Right atrium auricular region (tissue), 2 donors: ENCODE measurements at regions not wholly inside any gene's neighbourhood (a gene's known extent, or its start where the extent isn't known, plus 50 kb on each side); places are given as distances from the start of the nearest gene placed in this dataset.

Experiments
- DNase-seq: peaks from one replicate; pipeline ENCODE4 v3.0.0-alpha.2; 2019; ENCODE audit warnings: low spot score
- H3K27ac ChIP-seq, 2 donors: fragments of 200-600 bp; sonication (generic); 1 replicate in 1 of 2; 2 replicates in 1 of 2; pipeline ENCODE4 v1.5.1; 2016 to 2019
- H3K27me3 ChIP-seq, 2 donors: fragments of 200-600 bp; sonication (generic); one replicate each; pipeline versions ENCODE4 v1.5.1 to v1.6.0; 2017 to 2019
- H3K36me3 ChIP-seq: fragments of 200-600 bp; sonication (generic); one replicate; pipeline ENCODE4 v1.5.1; 2016
- H3K4me1 ChIP-seq, 2 donors: fragments of 200-600 bp; sonication (generic); one replicate each; pipeline versions ENCODE4 v1.5.1 to v1.6.0; 2017 to 2019
- H3K4me3 ChIP-seq, 2 donors: fragments of 200-600 bp; sonication (generic); 1 replicate in 1 of 2; 2 replicates in 1 of 2; pipeline ENCODE4 v1.5.1; 2017 to 2019; ENCODE audit warnings: mild to moderate bottlenecking in 1 of 2, moderate library complexity in 1 of 2
- H3K9me3 ChIP-seq, 2 donors: fragments of 200-600 bp; sonication (generic); one replicate each; pipeline ENCODE4 v1.5.1; 2019
- CTCF ChIP-seq, 2 donors: fragments of 200-600 bp; sonication (generic); IDR thresholded peaks; one replicate each; pipeline ENCODE4 v1.5.1; 2019; ENCODE audit warnings: antibody characterized with exemption in 2 of 2

GRCh38 chrY:19066447-19067190, 293.1 kb upstream of the HSFY2 start:
- Histone ChIP-seq H3K27me3 (no peaks in the 10 kb centered on the region), H3K4me1 (no peaks in the 10 kb centered on the region), H3K4me3 (no peak overlapping the region), H3K9me3 (no peaks in the 10 kb centered on the region), H3K27ac (no peak overlapping the region), H3K36me3 (no peaks in the 10 kb centered on the region)
- no peak for TF ChIP-seq CTCF (IDR thresholded peaks at IDR 0.05)
- DNase-seq: no peak

DNA sequence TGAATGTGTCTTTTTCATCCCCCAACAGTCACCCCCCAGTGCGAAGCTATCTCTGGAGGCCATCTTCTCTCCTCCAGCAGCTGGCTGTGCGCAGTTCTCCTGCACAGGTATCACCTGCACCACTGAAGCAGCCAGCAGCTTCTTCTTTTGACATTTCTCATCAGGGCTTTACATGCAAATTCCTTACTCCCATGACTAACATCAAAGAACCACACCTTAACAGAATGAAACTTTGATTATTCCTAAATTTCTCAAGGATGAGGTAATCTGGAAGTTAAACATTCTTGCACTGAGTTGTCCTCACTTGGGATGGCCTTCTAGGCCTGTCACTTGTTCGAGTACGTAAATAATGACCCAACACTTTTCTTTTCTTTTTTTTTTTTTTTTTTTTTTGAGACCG, 291.6 kb upstream of the HSFY2 start:
- H3K4me1 ChIP-seq: no peaks in the 10 kb centered on the region

DNA sequence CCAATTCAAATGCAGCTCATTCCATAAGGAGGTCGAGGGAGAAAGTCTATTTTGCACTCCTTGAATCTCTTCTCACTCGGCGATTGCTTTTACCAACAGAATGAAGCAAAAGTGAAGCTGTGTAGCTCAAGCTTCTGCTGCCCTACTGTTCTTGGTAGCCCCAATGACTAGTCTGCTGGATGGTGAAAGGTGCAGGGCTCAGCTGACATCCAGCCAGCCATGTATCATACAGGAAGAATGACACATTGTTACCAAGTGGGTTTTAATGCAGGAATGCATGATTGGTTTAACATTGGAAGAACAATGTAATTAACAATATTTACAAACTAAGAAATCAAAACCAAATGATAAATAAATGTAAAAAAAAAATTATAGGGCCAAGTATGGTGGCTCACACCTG, 286.2 kb upstream of the HSFY2 start:
- Histone ChIP-seq H3K4me3 (no peak overlapping the region), H3K27me3 (no peaks in the 10 kb centered on the region), H3K9me3 (no peaks in the 10 kb centered on the region), H3K27ac (no peak overlapping the region), H3K4me1 (no peaks in the 10 kb centered on the region), H3K36me3 (no peaks in the 10 kb centered on the region)
- no peak for DNase-seq
- no peak for TF ChIP-seq CTCF (IDR thresholded peaks at IDR 0.05)

More for the DNA sequence above, 291.6 kb upstream of the HSFY2 start:
- DNase-seq: no peak
- H3K27me3 ChIP-seq: no peaks in the 10 kb centered on the region
- no peak for TF ChIP-seq CTCF (IDR thresholded peaks at IDR 0.05)
- H3K27ac ChIP-seq: no peak overlapping the region
- H3K4me3 ChIP-seq: no peak overlapping the region
- no peaks in the 10 kb centered on the region for H3K36me3 ChIP-seq
- H3K9me3 ChIP-seq: no peaks in the 10 kb centered on the region

DNA sequence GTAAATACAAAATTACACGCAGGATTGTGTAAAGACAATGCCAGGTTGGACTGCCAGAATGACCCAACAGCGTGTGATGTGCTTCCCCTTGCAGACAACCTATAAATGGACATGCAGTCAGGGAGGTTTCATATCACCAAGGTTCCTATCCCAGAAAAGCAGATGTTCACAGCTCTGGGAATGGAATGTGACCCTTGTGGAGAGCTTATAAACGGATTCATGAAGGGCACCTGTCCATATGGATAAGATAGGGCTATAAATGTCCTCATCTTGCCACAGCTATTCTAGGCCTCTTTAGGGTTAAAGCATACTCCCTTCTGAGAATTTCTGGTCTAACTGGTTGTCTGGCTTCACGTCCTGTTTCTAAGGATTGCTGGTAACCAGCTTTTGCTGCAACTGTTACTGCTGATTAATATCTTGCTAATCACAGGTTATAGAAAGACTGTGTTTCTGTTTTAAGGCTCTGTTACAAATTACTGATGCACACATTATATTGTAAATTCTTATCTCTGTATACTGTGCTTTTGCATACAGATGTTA, 285.4 kb upstream of the HSFY2 start:
- H3K27me3 ChIP-seq: no peaks in the 10 kb centered on the region
- no peak for DNase-seq
- H3K4me3 ChIP-seq: no peak overlapping the region
- TF ChIP-seq CTCF (IDR thresholded peaks at IDR 0.05): no peak
- no peaks in the 10 kb centered on the region for H3K9me3 ChIP-seq
- H3K4me1 ChIP-seq: no peaks in the 10 kb centered on the region
- no peak overlapping the region for H3K27ac ChIP-seq
- no peaks in the 10 kb centered on the region for H3K36me3 ChIP-seq

GRCh38 chrY:19056138-19056469, 282.6 kb upstream of the HSFY2 start:
- H3K9me3 ChIP-seq: no peaks in the 10 kb centered on the region
- no peaks in the 10 kb centered on the region for H3K27me3 ChIP-seq
- no peaks in the 10 kb centered on the region for H3K36me3 ChIP-seq
- no peaks in the 10 kb centered on the region for H3K4me1 ChIP-seq
- H3K27ac ChIP-seq: no peak overlapping the region
- no peak overlapping the region for H3K4me3 ChIP-seq
- TF ChIP-seq CTCF (IDR thresholded peaks at IDR 0.05): no peak
- no peak for DNase-seq
